Fibroblast of gingiva (primary cell): ENCODE measurements at regions not wholly inside any gene's neighbourhood (a gene's known extent, or its start where the extent isn't known, plus 50 kb on each side); places are given as distances from the start of the nearest gene placed in this dataset.

Experiments used
- DNase-seq: peaks from one replicate; pipeline ENCODE4 v3.0.0-alpha.2; 2011; ENCODE audit warnings: low read depth

- DNase-seq = no peak
These were observed 77.9 kb upstream of the TFAP2D start for GRCh38 chr6:50635429-50635828.

- no peak for DNase-seq
These were observed 76.1 kb upstream of the TFAP2D start for GRCh38 chr6:50637267-50637666.

GRCh38 chr6:50649086-50649485 lies 64.2 kb upstream of the TFAP2D start:
- no peak for DNase-seq

GRCh38 chr6:50653253-50653652 lies 60.1 kb upstream of the TFAP2D start:
- no peak for DNase-seq

GRCh38 chr6:50654155-50654554 lies 59.2 kb upstream of the TFAP2D start:
- DNase-seq = no peak

- DNase-seq = no peak
These were observed 57.4 kb upstream of the TFAP2D start for GRCh38 chr6:50655848-50656453.

- peak; percentile 81 for DNase-seq
These were observed 55.8 kb upstream of the TFAP2D start for GRCh38 chr6:50657513-50657912.

- peak; percentile 72 for DNase-seq
These were observed 54.8 kb upstream of the TFAP2D start for GRCh38 chr6:50658561-50658960.

- DNase-seq = no peak
These were observed 51.7 kb upstream of the TFAP2D start for GRCh38 chr6:50661636-50662035.
